OCI-LY1 (cell line): ENCODE measurements at regions not wholly inside any gene's neighbourhood (a gene's known extent, or its start where the extent isn't known, plus 50 kb on each side); places are given as distances from the start of the nearest gene placed in this dataset.

Experiments used
- CTCF ChIP-seq: fragments of 200-600 bp; sonication (generic), shearing (Covaris generic); IDR thresholded peaks from 2 replicates; pipeline ENCODE4 v1.5.1; 2017; ENCODE audit warnings: mild to moderate bottlenecking, antibody characterized with exemption, low read length, moderate library complexity, mixed read lengths
- EZH2 ChIP-seq: fragments of 200-600 bp; sonication (generic), shearing (Covaris generic); IDR thresholded peaks from 2 replicates; pipeline ENCODE4 v1.8.0; 2017; ENCODE audit warnings: borderline replicate concordance, mixed run types, mild to moderate bottlenecking, antibody characterized with exemption, low read length, moderate library complexity, mixed read lengths

- TF ChIP-seq CTCF (no peak), EZH2 (no peak)
Measured at GRCh38 chr4:178632415-178632814, 1190.2 kb upstream of the AGA start.
